BE2C (cell line): ENCODE measurements at regions not wholly inside any gene's neighbourhood (a gene's known extent, or its start where the extent isn't known, plus 50 kb on each side); places are given as distances from the start of the nearest gene placed in this dataset.

Source experiments
- DNase-seq: peaks from one replicate; pipeline ENCODE4 v3.0.0-alpha.2; 2020
- H3K27me3 ChIP-seq: fragments of 250-450 bp; sonication (Bioruptor Pico); 2 replicates; pipeline ENCODE4 v1.5.1; 2020; ENCODE audit warnings: mild to moderate bottlenecking
- H3K36me3 ChIP-seq: fragments of 250-450 bp; sonication (Bioruptor Pico); 2 replicates; pipeline ENCODE4 v1.5.1; 2020; ENCODE audit warnings: mild to moderate bottlenecking
- H3K4me1 ChIP-seq: fragments of 250-450 bp; sonication (Bioruptor Pico); 2 replicates; pipeline ENCODE4 v1.5.1; 2020
- H3K4me3 ChIP-seq: 2 replicates; pipeline ENCODE4 v1.5.1; 2011; ENCODE audit warnings: low read depth, low read length
- H3K9me3 ChIP-seq: fragments of 250-450 bp; sonication (Bioruptor Pico); 2 replicates; pipeline ENCODE4 v1.5.1; 2020
- TF ChIP-seq, protein P1 (sequence below): IDR thresholded peaks from 2 replicates; pipeline ENCODE4 v1.5.1; 2012; ENCODE audit warnings: mild to moderate bottlenecking, low read depth, low read length

DNA sequence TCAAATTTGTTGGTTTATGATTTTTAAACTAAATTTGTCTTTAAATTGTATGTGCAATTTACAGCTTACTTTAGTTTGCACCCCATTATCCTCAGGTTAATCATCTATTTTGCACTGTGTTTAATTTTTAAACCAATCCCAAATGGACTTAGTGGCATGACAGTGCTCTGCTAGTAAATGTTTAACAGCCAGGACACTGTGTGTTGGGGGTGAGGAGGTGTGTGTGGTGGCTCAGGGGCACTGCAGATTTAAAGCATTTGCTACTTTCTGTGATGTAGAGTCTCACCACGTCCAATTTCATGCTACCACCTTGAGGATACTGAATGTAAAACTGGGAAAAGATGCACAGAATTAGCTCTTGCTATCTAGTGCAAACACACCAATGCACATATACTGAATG lies 225.7 kb downstream of the HAO1 start:
- TF ChIP-seq, protein P1, sequence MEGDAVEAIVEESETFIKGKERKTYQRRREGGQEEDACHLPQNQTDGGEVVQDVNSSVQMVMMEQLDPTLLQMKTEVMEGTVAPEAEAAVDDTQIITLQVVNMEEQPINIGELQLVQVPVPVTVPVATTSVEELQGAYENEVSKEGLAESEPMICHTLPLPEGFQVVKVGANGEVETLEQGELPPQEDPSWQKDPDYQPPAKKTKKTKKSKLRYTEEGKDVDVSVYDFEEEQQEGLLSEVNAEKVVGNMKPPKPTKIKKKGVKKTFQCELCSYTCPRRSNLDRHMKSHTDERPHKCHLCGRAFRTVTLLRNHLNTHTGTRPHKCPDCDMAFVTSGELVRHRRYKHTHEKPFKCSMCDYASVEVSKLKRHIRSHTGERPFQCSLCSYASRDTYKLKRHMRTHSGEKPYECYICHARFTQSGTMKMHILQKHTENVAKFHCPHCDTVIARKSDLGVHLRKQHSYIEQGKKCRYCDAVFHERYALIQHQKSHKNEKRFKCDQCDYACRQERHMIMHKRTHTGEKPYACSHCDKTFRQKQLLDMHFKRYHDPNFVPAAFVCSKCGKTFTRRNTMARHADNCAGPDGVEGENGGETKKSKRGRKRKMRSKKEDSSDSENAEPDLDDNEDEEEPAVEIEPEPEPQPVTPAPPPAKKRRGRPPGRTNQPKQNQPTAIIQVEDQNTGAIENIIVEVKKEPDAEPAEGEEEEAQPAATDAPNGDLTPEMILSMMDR, result no peak
- no peaks in the 10 kb centered on the region for H3K4me1 ChIP-seq
- peaks cover 14% of the 10 kb centered on the region for H3K27me3 ChIP-seq
- no peak overlapping the region for H3K4me3 ChIP-seq
- no peaks in the 10 kb centered on the region for H3K9me3 ChIP-seq
- H3K36me3 ChIP-seq, result no peaks in the 10 kb centered on the region
- DNase-seq, result no peak

DNA sequence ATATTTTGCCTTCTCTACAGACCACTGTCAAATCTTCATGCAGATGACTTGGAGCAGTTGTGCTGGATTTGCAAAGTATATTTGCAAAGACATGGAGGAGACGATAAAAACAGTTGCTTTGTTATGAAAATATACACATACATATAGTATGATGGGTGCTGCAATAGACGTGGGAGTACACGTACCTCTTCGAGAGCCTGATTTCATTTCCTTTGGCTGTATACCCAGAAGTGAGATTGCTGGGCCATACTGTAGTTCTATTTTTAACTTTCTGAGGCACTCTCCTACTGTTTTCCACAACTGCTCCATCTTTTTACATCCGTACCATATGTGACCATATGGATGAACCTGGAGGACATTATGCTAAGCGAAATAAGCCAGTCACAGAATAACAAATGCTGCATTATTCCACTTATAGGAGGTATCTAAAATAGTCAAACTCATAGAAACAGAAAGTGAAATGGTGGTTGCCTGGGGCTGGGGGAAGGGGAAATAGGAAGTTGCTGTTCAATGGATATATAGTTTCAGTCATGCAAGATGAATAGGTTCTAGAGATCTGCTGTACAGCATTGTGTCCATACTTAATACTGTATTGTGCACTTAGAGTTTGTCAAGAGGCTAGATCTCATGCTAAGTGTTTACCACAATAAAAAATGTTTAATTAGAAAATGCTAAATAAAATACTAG lies 223.8 kb downstream of the HAO1 start:
- Histone ChIP-seq H3K36me3 (no peaks in the 10 kb centered on the region), H3K9me3 (no peaks in the 10 kb centered on the region), H3K4me3 (no peak overlapping the region), H3K27me3 (peaks cover 5% of the 10 kb centered on the region), H3K4me1 (no peaks in the 10 kb centered on the region)
- TF ChIP-seq, protein P1, result no peak
- no peak for DNase-seq

DNA sequence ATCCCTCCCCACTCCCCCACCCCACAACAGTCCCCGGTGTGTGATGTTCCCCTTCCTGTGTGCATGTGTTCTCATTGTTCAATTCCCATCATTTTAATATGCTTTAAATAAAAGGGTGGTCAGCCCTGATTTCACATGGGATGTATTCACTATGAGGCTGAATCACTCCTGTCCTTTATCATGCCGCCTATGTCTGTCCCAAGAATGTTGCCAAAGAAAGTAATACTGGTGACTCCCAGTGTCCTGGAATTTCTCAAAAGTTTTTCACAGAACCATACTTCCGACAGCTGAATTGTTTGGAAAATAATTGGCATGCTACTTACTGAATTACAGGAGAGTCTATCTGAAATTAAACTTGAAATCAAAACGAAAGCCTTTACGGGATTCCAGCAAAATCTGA lies 217.7 kb downstream of the HAO1 start:
- no peaks in the 10 kb centered on the region for H3K4me1 ChIP-seq
- no peak for DNase-seq
- no peaks in the 10 kb centered on the region for H3K9me3 ChIP-seq
- TF ChIP-seq, protein P1, result no peak
- no peak overlapping the region for H3K4me3 ChIP-seq
- no peaks in the 10 kb centered on the region for H3K36me3 ChIP-seq
- peaks cover 2% of the 10 kb centered on the region; the same call in 1 of the 2 replicates for H3K27me3 ChIP-seq

DNA sequence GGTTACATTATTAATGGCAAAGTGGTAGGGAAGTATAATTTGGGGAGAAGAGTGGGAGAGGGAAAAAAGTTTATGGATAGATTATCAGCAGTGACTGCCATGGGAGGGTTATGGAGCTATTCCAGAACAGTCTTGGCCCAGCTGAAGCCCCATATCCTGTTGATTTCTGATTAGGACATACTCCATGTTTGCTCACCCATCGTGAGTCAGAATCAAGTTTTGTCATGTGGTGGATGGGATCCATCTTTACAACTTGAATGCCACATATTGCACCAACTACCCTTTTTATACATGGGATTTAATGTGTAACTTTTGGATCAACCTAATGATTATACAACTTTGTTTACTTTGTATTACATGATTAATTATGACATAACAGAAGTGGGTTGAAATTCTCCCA lies 217.0 kb downstream of the HAO1 start:
- no peaks in the 10 kb centered on the region for H3K36me3 ChIP-seq
- H3K4me3 ChIP-seq, result no peak overlapping the region
- H3K4me1 ChIP-seq, result no peaks in the 10 kb centered on the region
- peaks cover 2% of the 10 kb centered on the region; the same call in 1 of the 2 replicates for H3K27me3 ChIP-seq
- TF ChIP-seq, protein P1, result no peak
- DNase-seq, result no peak
- H3K9me3 ChIP-seq, result no peaks in the 10 kb centered on the region

DNA sequence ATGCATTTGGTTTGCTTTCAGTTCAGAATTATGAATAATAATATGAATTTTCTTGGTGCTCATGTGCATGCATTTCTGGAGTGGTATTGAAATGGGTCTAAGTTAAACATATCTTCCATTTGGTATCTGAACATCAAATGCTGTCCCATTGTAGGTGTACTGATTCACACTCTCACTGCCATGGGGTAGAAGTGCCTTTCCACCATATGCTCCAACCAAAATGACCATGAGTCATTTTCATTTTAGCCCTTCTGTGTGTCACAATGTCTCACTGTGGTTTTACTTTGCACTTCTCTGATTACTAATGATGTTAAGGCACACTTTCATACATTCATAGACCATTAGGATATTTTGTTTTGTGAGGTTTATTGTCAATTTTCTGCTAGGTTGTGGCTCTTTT lies 211.9 kb downstream of the HAO1 start:
- TF ChIP-seq, protein P1, result no peak
- DNase-seq, result no peak
- H3K9me3 ChIP-seq, result no peaks in the 10 kb centered on the region

DNA sequence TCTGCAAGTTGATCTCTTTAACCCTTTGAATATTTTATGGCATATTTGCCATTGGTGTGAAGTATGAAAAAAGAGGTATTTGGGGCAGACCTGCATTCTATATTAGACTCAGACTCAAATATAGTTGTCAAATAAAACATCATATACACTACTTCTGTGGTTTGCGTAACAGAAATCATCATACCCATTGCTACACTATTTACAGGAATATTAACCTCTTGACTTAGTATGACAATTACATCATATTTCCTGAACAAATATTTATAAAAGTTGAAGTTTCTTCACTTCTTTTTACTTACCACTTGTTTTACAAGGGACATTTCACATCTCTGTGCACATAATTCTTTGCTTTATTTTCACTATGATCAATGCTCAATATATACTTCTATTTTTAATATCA lies 206.0 kb downstream of the HAO1 start:
- H3K27me3 ChIP-seq, result no peaks in the 10 kb centered on the region; the same call in 1 of the 2 replicates
- TF ChIP-seq, protein P1, result no peak
- H3K4me3 ChIP-seq, result no peak overlapping the region
- H3K36me3 ChIP-seq, result no peaks in the 10 kb centered on the region
- DNase-seq, result no peak
- no peaks in the 10 kb centered on the region for H3K4me1 ChIP-seq
- H3K9me3 ChIP-seq, result no peaks in the 10 kb centered on the region

More for the DNA sequence above, 211.9 kb downstream of the HAO1 start:
- Histone ChIP-seq H3K4me1 (no peaks in the 10 kb centered on the region), H3K27me3 (peaks cover 2% of the 10 kb centered on the region; the same call in 1 of the 2 replicates), H3K4me3 (no peak overlapping the region), H3K36me3 (no peaks in the 10 kb centered on the region)
